Activated CD4-positive, alpha-beta T cell treated with anti-CD3 and anti-CD28 coated beads, Interleukin-2, amount 10 ng/mL, durations not matched to agents 24 days and 14 days (primary cell): ENCODE measurements at regions not wholly inside any gene's neighbourhood (a gene's known extent, or its start where the extent isn't known, plus 50 kb on each side); places are given as distances from the start of the nearest gene placed in this dataset.
"Not testable (repeated sequence)": the region's sequence is repeated elsewhere in the genome, so short reads cannot be mapped to it uniquely, and the experiment has no call there.

ENCODE experiments used
- DNase-seq: peaks from one replicate; pipeline ENCODE4 v3.0.0; 2022
- H3K27ac Mint-ChIP-seq: one replicate; pipeline ENCODE4 v1.8.0; 2022; ENCODE audit warnings: mild to moderate bottlenecking, mixed read lengths
- H3K27me3 Mint-ChIP-seq: one replicate; pipeline ENCODE4 v1.8.0; 2022; ENCODE audit warnings: mixed read lengths
- H3K36me3 Mint-ChIP-seq: one replicate; pipeline ENCODE4 v1.8.0; 2022; ENCODE audit warnings: low read depth, mild to moderate bottlenecking, mixed read lengths
- H3K4me1 Mint-ChIP-seq: one replicate; pipeline ENCODE4 v1.8.0; 2021; ENCODE audit warnings: mixed read lengths
- H3K4me3 Mint-ChIP-seq: one replicate; pipeline ENCODE4 v1.8.0; 2022; ENCODE audit warnings: mild to moderate bottlenecking, moderate library complexity, mixed read lengths
- H3K9me3 Mint-ChIP-seq: one replicate; pipeline ENCODE4 v1.8.0; 2021; ENCODE audit warnings: mixed read lengths
- intact Hi-C: fragments of 100-400 bp; cut with micrococcal nuclease; formaldehyde crosslinking; loops from one replicate; pipeline ENCODE4 v1.15.1; 2023

- DNase-seq = no peak
- H3K4me1 Mint-ChIP-seq = peaks cover 8% of the 10 kb centered on the region
- intact Hi-C loops = no loop called here
- no peak overlapping the region for H3K4me3 Mint-ChIP-seq
- H3K27me3 Mint-ChIP-seq = no peaks in the 10 kb centered on the region
- peaks cover 14% of the 10 kb centered on the region for H3K9me3 Mint-ChIP-seq
- H3K36me3 Mint-ChIP-seq = no peaks in the 10 kb centered on the region
- H3K27ac Mint-ChIP-seq = no peak overlapping the region
These were observed 81.9 kb upstream of the ATXN3L start for GRCh38 chrX:13401724-13402123.

GRCh38 chrX:13398839-13399238, 79.0 kb upstream of the ATXN3L start:
- Mint-ChIP-seq H3K27me3 (no peaks in the 10 kb centered on the region), H3K27ac (no peak overlapping the region), H3K4me3 (no peak overlapping the region), H3K4me1 (peaks cover 13% of the 10 kb centered on the region), H3K9me3 (peaks cover 9% of the 10 kb centered on the region), H3K36me3 (peaks cover 4% of the 10 kb centered on the region)
- DNase-seq = no peak
- intact Hi-C loops = loop anchor here (2.0 kb wide), 1 partner anchor 22 kb away; no protein-coding TSS in a partner anchor

- Mint-ChIP-seq H3K9me3 (peaks cover 14% of the 10 kb centered on the region), H3K4me3 (no peak overlapping the region), H3K36me3 (peaks cover 7% of the 10 kb centered on the region), H3K27ac (no peak overlapping the region), H3K27me3 (no peaks in the 10 kb centered on the region), H3K4me1 (peaks cover 13% of the 10 kb centered on the region)
- intact Hi-C loops = loop anchor here (2.0 kb wide), 1 partner anchor 21 kb away; no protein-coding TSS in a partner anchor
- DNase-seq = peak; percentile 56
These were observed 78.3 kb upstream of the ATXN3L start for GRCh38 chrX:13397878-13398818.

GRCh38 chrX:13396924-13397323, 77.1 kb upstream of the ATXN3L start:
- H3K36me3 Mint-ChIP-seq = peaks cover 7% of the 10 kb centered on the region
- H3K4me1 Mint-ChIP-seq = peaks cover 13% of the 10 kb centered on the region
- H3K9me3 Mint-ChIP-seq = peaks cover 14% of the 10 kb centered on the region
- H3K27me3 Mint-ChIP-seq = no peaks in the 10 kb centered on the region
- H3K27ac Mint-ChIP-seq = no peak overlapping the region
- DNase-seq = no peak
- intact Hi-C loops = no loop called here
- no peak overlapping the region for H3K4me3 Mint-ChIP-seq

GRCh38 chrX:13389501-13389900, 69.6 kb upstream of the ATXN3L start:
- Mint-ChIP-seq H3K27ac (no peak overlapping the region), H3K9me3 (peaks cover 10% of the 10 kb centered on the region), H3K4me1 (peaks cover 3% of the 10 kb centered on the region), H3K4me3 (no peak overlapping the region), H3K27me3 (no peaks in the 10 kb centered on the region), H3K36me3 (peaks cover 3% of the 10 kb centered on the region)
- no peak for DNase-seq
- intact Hi-C loops = no loop called here

- no peaks in the 10 kb centered on the region for H3K27me3 Mint-ChIP-seq
- intact Hi-C loops = no loop called here
- no peak overlapping the region for H3K4me3 Mint-ChIP-seq
- H3K4me1 Mint-ChIP-seq = peaks cover 3% of the 10 kb centered on the region
- peaks cover 3% of the 10 kb centered on the region for H3K9me3 Mint-ChIP-seq
- H3K27ac Mint-ChIP-seq = no peak overlapping the region
- DNase-seq = no peak
- H3K36me3 Mint-ChIP-seq = peaks cover 1% of the 10 kb centered on the region
These were observed 68.0 kb upstream of the ATXN3L start for GRCh38 chrX:13387666-13388494.

- H3K4me3 Mint-ChIP-seq = no peak overlapping the region
- no peaks in the 10 kb centered on the region for H3K27me3 Mint-ChIP-seq
- intact Hi-C loops = no loop called here
- DNase-seq = no peak
- no peak overlapping the region for H3K27ac Mint-ChIP-seq
- H3K36me3 Mint-ChIP-seq = peaks cover 1% of the 10 kb centered on the region
- peaks cover 3% of the 10 kb centered on the region for H3K4me1 Mint-ChIP-seq
- peaks cover 3% of the 10 kb centered on the region for H3K9me3 Mint-ChIP-seq
These were observed 66.8 kb upstream of the ATXN3L start for GRCh38 chrX:13386636-13387035.

GRCh38 chrX:13386092-13386491, 66.2 kb upstream of the ATXN3L start:
- intact Hi-C loops = no loop called here
- Mint-ChIP-seq H3K27ac (no peak overlapping the region), H3K4me3 (no peak overlapping the region), H3K4me1 (peaks cover 3% of the 10 kb centered on the region), H3K36me3 (peaks cover 1% of the 10 kb centered on the region), H3K27me3 (no peaks in the 10 kb centered on the region), H3K9me3 (peaks cover 3% of the 10 kb centered on the region)
- DNase-seq = no peak

GRCh38 chrX:13383907-13384306, 64.1 kb upstream of the ATXN3L start:
- Mint-ChIP-seq H3K36me3 (peaks cover 1% of the 10 kb centered on the region), H3K4me1 (peaks cover 6% of the 10 kb centered on the region), H3K9me3 (peaks cover 3% of the 10 kb centered on the region), H3K4me3 (no peak overlapping the region), H3K27me3 (no peaks in the 10 kb centered on the region), H3K27ac (no peak overlapping the region)
- DNase-seq = no peak
- intact Hi-C loops = loop anchor here (5.0 kb wide), 1 partner anchor 292 kb away; no protein-coding TSS in a partner anchor

- Mint-ChIP-seq H3K4me3 (no peak overlapping the region), H3K27ac (no peak overlapping the region), H3K9me3 (no peaks in the 10 kb centered on the region), H3K4me1 (peaks cover 13% of the 10 kb centered on the region), H3K36me3 (peaks cover 1% of the 10 kb centered on the region), H3K27me3 (no peaks in the 10 kb centered on the region)
- intact Hi-C loops = loop anchor here (5.0 kb wide), 1 partner anchor 289 kb away; no protein-coding TSS in a partner anchor
- no peak for DNase-seq
These were observed 61.7 kb upstream of the ATXN3L start for GRCh38 chrX:13381514-13381913.

GRCh38 chrX:13380211-13380610, 60.4 kb upstream of the ATXN3L start:
- Mint-ChIP-seq H3K27me3 (no peaks in the 10 kb centered on the region), H3K27ac (peak overlapping the region; percentile 80), H3K36me3 (peaks cover 1% of the 10 kb centered on the region), H3K4me1 (peaks cover 13% of the 10 kb centered on the region), H3K9me3 (no peaks in the 10 kb centered on the region), H3K4me3 (peak overlapping the region; percentile 37)
- intact Hi-C loops = loop anchor here (5.0 kb wide), 1 partner anchor 288 kb away; no protein-coding TSS in a partner anchor
- DNase-seq = no peak

GRCh38 chrX:13378562-13379518, 59.0 kb upstream of the ATXN3L start:
- peak; percentile 67 for DNase-seq
- H3K4me3 Mint-ChIP-seq, H3K9me3 Mint-ChIP-seq, H3K27me3 Mint-ChIP-seq, H3K27ac Mint-ChIP-seq, H3K36me3 Mint-ChIP-seq: not testable (repeated sequence)
- H3K4me1 Mint-ChIP-seq = peaks cover 17% of the 10 kb centered on the region
- intact Hi-C loops = loop anchor here (5.0 to 10.0 kb wide), 2 partner anchors 424 to 1823 kb away; no protein-coding TSS in a partner anchor

- intact Hi-C loops = loop anchor here (2.0 to 10.0 kb wide), 3 partner anchors 21 to 1825 kb away; no protein-coding TSS in a partner anchor
- Mint-ChIP-seq H3K27me3 (no peaks in the 10 kb centered on the region), H3K27ac (no peak overlapping the region), H3K36me3 (no peaks in the 10 kb centered on the region), H3K4me1 (peaks cover 26% of the 10 kb centered on the region), H3K9me3 (no peaks in the 10 kb centered on the region), H3K4me3 (no peak overlapping the region)
- no peak for DNase-seq
These were observed 57.7 kb upstream of the ATXN3L start for GRCh38 chrX:13377550-13377934.
